GM12878 (cell line): ENCODE measurements at regions not wholly inside any gene's neighbourhood (a gene's known extent, or its start where the extent isn't known, plus 50 kb on each side); places are given as distances from the start of the nearest gene placed in this dataset.

Experiments
- ATAC-seq: fragments of 200-7000 bp; cut with Tn5 transposase; 3 replicates; pipeline ENCODE4 v1.9.1; 2020; ENCODE audit warnings: mild to moderate bottlenecking, moderate library complexity
- BruUV-seq: library from RNA; stranded (reverse); fragments of 400-500 nt; replicated peaks from 2 replicates; lab custom pipeline; 2021; lab: Mats Ljungman, UMichigan
- CTCF ChIA-PET: fragments of 300-600 bp; sonication (Branson Sonifier 250); formaldehyde crosslinking; extraction: SDS; loops from one replicate; lab custom pipeline; 2021; ENCODE audit warnings: inconsistent platforms; lab: Yijun Ruan, JAX
- POLR2A ChIA-PET: fragments of 350-600 bp; formaldehyde crosslinking; extraction: SDS; loops from one replicate; lab custom pipeline; 2021; ENCODE audit warnings: inconsistent platforms; lab: Charles Lee
- RAD21 ChIA-PET: fragments of 300-600 bp; sonication (Branson Sonifier 250); formaldehyde crosslinking; loops from one replicate; lab custom pipeline; 2023; ENCODE audit warnings: antibody characterized with exemption; ENCODE audit not compliant: unreplicated experiment; lab: Charles Lee
- SMC1A ChIA-PET: fragments of 300-600 bp; sonication (Branson Sonifier 250); formaldehyde crosslinking; loops from one replicate; lab custom pipeline; 2023; ENCODE audit not compliant: unreplicated experiment, uncharacterized antibody; lab: Charles Lee
- DNase-seq: peaks from one replicate; pipeline ENCODE4 v3.0.0-alpha.2; 2011; ENCODE audit warnings: low read depth, low spot score
- FAIRE-seq: peaks from 3 replicates; lab custom pipeline; 2011; peaks lifted over from hg19 to GRCh38; lab: Jason Lieb, UNC
- H2AFZ ChIP-seq: 2 replicates; pipeline ENCODE4 v1.6.0; 2011; ENCODE audit warnings: low read depth, low read length, control low read depth; ENCODE audit not compliant: control insufficient read depth
- H3K27ac ChIP-seq: 2 replicates; pipeline ENCODE4 v1.5.1; 2011; ENCODE audit warnings: control low read depth; ENCODE audit not compliant: control insufficient read depth, insufficient read depth
- H3K27me3 ChIP-seq, 2 experiments: replicated peaks in 1 of 2; 2 replicates each; pipeline versions ENCODE4 v1.6.0 to v1.6.1; 2011; ENCODE audit warnings: low read length in 1 of 2; ENCODE audit not compliant: control insufficient read depth in 2 of 2, insufficient read depth in 2 of 2
- H3K36me3 ChIP-seq, 2 experiments: 2 replicates each; pipeline ENCODE4 v1.5.1; 2011; ENCODE audit warnings: low read length in 1 of 2; ENCODE audit not compliant: control insufficient read depth in 2 of 2, insufficient read depth in 2 of 2
- H3K4me1 ChIP-seq: 2 replicates; pipeline ENCODE4 v1.6.1; 2011; ENCODE audit warnings: mild to moderate bottlenecking, low read length, moderate library complexity, mixed read lengths; ENCODE audit not compliant: control insufficient read depth, insufficient read depth
- H3K4me2 ChIP-seq: 2 replicates; pipeline ENCODE4 v1.6.0; 2011; ENCODE audit warnings: control low read depth; ENCODE audit not compliant: control insufficient read depth, insufficient read depth
- H3K4me3 ChIP-seq: fragments of 200-600 bp; sonication (generic); 2 replicates; pipeline ENCODE4 v1.5.1; 2016
- H3K79me2 ChIP-seq: 2 replicates; pipeline ENCODE4 v1.6.0; 2011; ENCODE audit warnings: low read length; ENCODE audit not compliant: control insufficient read depth, insufficient read depth
- H3K9ac ChIP-seq: 2 replicates; pipeline ENCODE4 v1.8.0; 2011; ENCODE audit warnings: low read length, control low read depth, mixed read lengths; ENCODE audit not compliant: control insufficient read depth, insufficient read depth
- H3K9me3 ChIP-seq: replicated peaks from 3 replicates; pipeline ENCODE4 v1.5.1; 2011; ENCODE audit warnings: mild to moderate bottlenecking, low read length; ENCODE audit not compliant: control insufficient read depth, insufficient read depth
- H4K20me1 ChIP-seq: 2 replicates; pipeline ENCODE4 v1.6.0; 2011; ENCODE audit not compliant: control insufficient read depth, insufficient read depth
- ASH2L ChIP-seq: fragments of 300-600, 200-600 bp; sonication (generic); IDR thresholded peaks from 2 replicates; pipeline ENCODE4 v1.6.1; 2017; ENCODE audit warnings: low read depth, mild to moderate bottlenecking, borderline replicate concordance
- HDAC2 ChIP-seq: fragments of 200-600 bp; sonication (generic); IDR thresholded peaks from 2 replicates; pipeline ENCODE4 v1.6.1; 2017
- NFYB ChIP-seq: IDR thresholded peaks from 2 replicates; pipeline ENCODE4 v1.6.1; 2011; ENCODE audit warnings: low read depth, mild to moderate bottlenecking, low read length, improper control_type of control experiment, moderate library complexity; ENCODE audit not compliant: insufficient read depth
- PAX8 ChIP-seq: fragments of 450-650 bp; IDR thresholded peaks from 2 replicates; pipeline ENCODE4 v1.6.1; 2017; ENCODE audit warnings: mild to moderate bottlenecking, moderate library complexity
- SMAD1 ChIP-seq: fragments of 450-650 bp; IDR thresholded peaks from 2 replicates; pipeline ENCODE4 v1.6.1; 2018; ENCODE audit warnings: mild to moderate bottlenecking, low read depth; ENCODE audit not compliant: partially characterized antibody
- SREBF1 ChIP-seq: IDR thresholded peaks from 2 replicates; pipeline ENCODE4 v1.6.1; 2012; ENCODE audit warnings: mild to moderate bottlenecking, low read length
- WRNIP1 ChIP-seq: IDR thresholded peaks from 2 replicates; pipeline ENCODE4 v1.6.1; 2011; ENCODE audit warnings: low read depth, low read length, improper control_type of control experiment, borderline replicate concordance
- WGBS: methylation state at CpG from one replicate; pipeline ENCODE4 v1.1.6; 2016; ENCODE audit warnings: low lambda C conversion rate; ENCODE audit not compliant: insufficient replicate concordance, insufficient coverage; ENCODE audit errors: missing lambda C conversion rate; 5-methylcytosine and 5-hydroxymethylcytosine counted together
- in situ Hi-C: fragments of 300-500 bp; cut with MboI; formaldehyde crosslinking; loops from 9 replicates; pipeline ENCODE4 v1.14.3; 2018; ENCODE audit warnings: mixed read lengths
- intact Hi-C: fragments of 100-400 bp; cut with micrococcal nuclease; formaldehyde crosslinking; loops from one replicate; pipeline ENCODE4 v1.14.2; 2022; ENCODE audit not compliant: unreplicated experiment

- FAIRE-seq = no peak
- Histone ChIP-seq H3K27me3 (no peaks in the 10 kb centered on the region; a peak in 2 of 4 replicates), H2AFZ (no peak overlapping the region), H3K4me1 (no peaks in the 10 kb centered on the region), H3K27ac (no peak overlapping the region), H4K20me1 (no peaks in the 10 kb centered on the region), H3K36me3 (no peaks in the 10 kb centered on the region), H3K9ac (no peak overlapping the region), H3K4me3 (no peak overlapping the region), H3K9me3 (no peaks in the 10 kb centered on the region), H3K79me2 (no peaks in the 10 kb centered on the region), H3K4me2 (no peak overlapping the region)
- BruUV-seq = no TSS peak
- in situ Hi-C loops = no loop called here
- RAD21 ChIA-PET = no interaction called here
- no peak for DNase-seq
- 6% methylated on average over 2 of the region's 2 CpGs for WGBS
- SMC1A ChIA-PET = no interaction called here
- TF ChIP-seq PAX8 (no peak), NFYB (no peak), WRNIP1 (no peak), ASH2L (no peak), SREBF1 (no peak), HDAC2 (no peak), SMAD1 (no peak)
- intact Hi-C loops = no loop called here
- no peak for ATAC-seq
- POLR2A ChIA-PET = no interaction called here
- CTCF ChIA-PET = no interaction called here
Measured at GRCh38 chr3:176683382-176683781, 513.9 kb downstream of the TBL1XR1 start.
